Right lobe of liver (tissue), 6 donors: ENCODE measurements at regions not wholly inside any gene's neighbourhood (a gene's known extent, or its start where the extent isn't known, plus 50 kb on each side); places are given as distances from the start of the nearest gene placed in this dataset.

Source experiments
- ATAC-seq, 4 donors: fragments of 200-7000 bp; cut with Tn5 transposase; one replicate each; pipeline ENCODE4 v1.9.1; 2020; ENCODE audit warnings: mild to moderate bottlenecking in 4 of 4, moderate library complexity in 4 of 4
- DNase-seq, 3 donors: peaks; one replicate each; pipeline ENCODE4 v3.0.0-alpha.2; 2020
- H3K27ac ChIP-seq, 3 donors: fragments of 200-600 bp; one replicate each; pipeline ENCODE4 v1.8.0; 2022
- H3K27me3 ChIP-seq, 2 donors: fragments of 200-600 bp; one replicate each; pipeline ENCODE4 v1.8.0; 2022
- H3K36me3 ChIP-seq, 4 donors: fragments of 200-600 bp; sonication (generic) in 1 of 4; one replicate each; pipeline versions ENCODE4 v1.5.1 to v1.8.0; 2017 to 2022; ENCODE audit warnings: control low read depth in 1 of 4
- H3K4me1 ChIP-seq, 4 donors: fragments of 200-600 bp; sonication (generic) in 1 of 4; one replicate each; pipeline versions ENCODE4 v1.5.1 to v1.8.0; 2017 to 2022; ENCODE audit warnings: control low read depth in 1 of 4
- H3K4me3 ChIP-seq, 3 donors: fragments of 200-600 bp; one replicate each; pipeline ENCODE4 v1.8.0; 2022
- H3K9me3 ChIP-seq, 4 donors: fragments of 200-600 bp; sonication (generic) in 1 of 4; one replicate each; pipeline versions ENCODE4 v1.5.1 to v1.8.0; 2017 to 2022; ENCODE audit warnings: control low read depth in 1 of 4
- CTCF ChIP-seq, 4 donors: fragments of 200-600 bp in 3 of 4; fragments of 450-650 bp in 1 of 4; IDR thresholded peaks; one replicate each; pipeline versions ENCODE4 v1.5.1 to v1.8.0; 2016 to 2022; ENCODE audit warnings: antibody characterized with exemption in 4 of 4, mild to moderate bottlenecking in 2 of 4
- POLR2A ChIP-seq: fragments of 450-650 bp; IDR thresholded peaks from one replicate; pipeline ENCODE4 v1.6.1; 2017; ENCODE audit warnings: antibody characterized with exemption, mild to moderate bottlenecking
- WGBS: methylation state at CpG from one replicate; pipeline ENCODE4 v1.1.6; 2018; ENCODE audit warnings: low coverage, low lambda C conversion rate; ENCODE audit not compliant: insufficient coverage; ENCODE audit errors: missing lambda C conversion rate; 5-methylcytosine and 5-hydroxymethylcytosine counted together
- intact Hi-C, 2 donors: fragments of 100-400 bp; cut with DNase I; formaldehyde crosslinking; loops; one replicate each; pipeline versions ENCODE4 v1.11.2 to v1.14.1; 2022
- donor health status: DM: no; HTN: yes; CAD: no.
- donor health status: DM: no; HTN: no; CAD: no.
- donor health status: DM: no; HTN: no; CAD: no.
- donor health status: DM: no; HTN: yes; CAD: no.
- donor health status: DM: no; HTN: yes; CAD: no.

GRCh38 chr7:33769930-33770329 is 135.4 kb upstream of the BMPER start:
- no CpG with 5 or more reads among the region's 1 CpG for WGBS
- ATAC-seq (no peak), DNase-seq (no peak)
- TF ChIP-seq POLR2A: no peak
- TF ChIP-seq CTCF (IDR thresholded peaks at IDR 0.05): no peak
- H3K4me1 ChIP-seq: no peaks in the 10 kb centered on the region
- no peaks in the 10 kb centered on the region for H3K9me3 ChIP-seq
- intact Hi-C loops: no loop called here
- no peaks in the 10 kb centered on the region for H3K36me3 ChIP-seq
- H3K27ac ChIP-seq: no peak overlapping the region
- H3K27me3 ChIP-seq: no peaks in the 10 kb centered on the region
- no peak overlapping the region for H3K4me3 ChIP-seq

- H3K27ac ChIP-seq: no peak overlapping the region
- H3K4me3 ChIP-seq: no peak overlapping the region
- WGBS: 83% methylated on average over 4 of the region's 4 CpGs
- no peaks in the 10 kb centered on the region for H3K27me3 ChIP-seq
- intact Hi-C loops: no loop called here
- TF ChIP-seq CTCF (IDR thresholded peaks at IDR 0.05): no peak
- DNase-seq (no peak), ATAC-seq (no peak)
- no peaks in the 10 kb centered on the region for H3K36me3 ChIP-seq
- H3K9me3 ChIP-seq: no peaks in the 10 kb centered on the region
- H3K4me1 ChIP-seq: no peaks in the 10 kb centered on the region
Observed at GRCh38 chr7:33770576-33770975, 134.8 kb upstream of the BMPER start.

GRCh38 chr7:33771422-33771821 is 133.9 kb upstream of the BMPER start:
- H3K4me1 ChIP-seq: no peaks in the 10 kb centered on the region
- intact Hi-C loops: no loop called here
- 64% methylated on average over 3 of the region's 3 CpGs for WGBS
- no peaks in the 10 kb centered on the region for H3K27me3 ChIP-seq
- H3K9me3 ChIP-seq: no peaks in the 10 kb centered on the region
- TF ChIP-seq CTCF (IDR thresholded peaks at IDR 0.05): no peak
- no peak for TF ChIP-seq POLR2A
- H3K4me3 ChIP-seq: no peak overlapping the region
- DNase-seq (no peak), ATAC-seq (no peak)
- H3K27ac ChIP-seq: no peak overlapping the region
- no peaks in the 10 kb centered on the region for H3K36me3 ChIP-seq

GRCh38 chr7:33773053-33773452 is 132.3 kb upstream of the BMPER start:
- intact Hi-C loops: no loop called here
- TF ChIP-seq POLR2A (no peak), CTCF (IDR thresholded peaks at IDR 0.05) (no peak)
- H3K27ac ChIP-seq: no peak overlapping the region
- no peaks in the 10 kb centered on the region for H3K9me3 ChIP-seq
- H3K27me3 ChIP-seq: no peaks in the 10 kb centered on the region
- no peaks in the 10 kb centered on the region for H3K36me3 ChIP-seq
- no peak overlapping the region for H3K4me3 ChIP-seq
- DNase-seq (no peak), ATAC-seq (no peak)
- H3K4me1 ChIP-seq: no peaks in the 10 kb centered on the region

GRCh38 chr7:33774762-33775523 is 130.4 kb upstream of the BMPER start:
- H3K9me3 ChIP-seq: no peaks in the 10 kb centered on the region
- H3K4me3 ChIP-seq: no peak overlapping the region
- H3K27me3 ChIP-seq: no peaks in the 10 kb centered on the region
- TF ChIP-seq CTCF (IDR thresholded peaks at IDR 0.05) (no peak), POLR2A (no peak)
- intact Hi-C loops: no loop called here
- no peak for ATAC-seq
- H3K27ac ChIP-seq: no peak overlapping the region
- no peaks in the 10 kb centered on the region for H3K4me1 ChIP-seq
- WGBS: 68% methylated on average over 6 of the region's 6 CpGs
- no peaks in the 10 kb centered on the region for H3K36me3 ChIP-seq
- DNase-seq: no peak
